ENCODE measurements at regions not wholly inside any gene's neighbourhood (a gene's known extent, or its start where the extent isn't known, plus 50 kb on each side); places are given as distances from the start of the nearest gene placed in this dataset.

- no peak for DNase-seq
- TF ChIP-seq CTCF (IDR thresholded peaks at IDR 0.05): no peak
- Mint-ChIP-seq H3K27me3 (ENCODE audit: low read depth in 3 of 3) (peaks cover 0 to 2% (median 0%) of the 10 kb centered on the region in 3 donors), H3K36me3 (no peaks in the 10 kb centered on the region), H3K4me1 (no peaks in the 10 kb centered on the region), H3K9me3 (peaks cover 0 to 12% (median 0%) of the 10 kb centered on the region in 7 donors), H3K27ac (no peak overlapping the region), H3K4me3 (no peak overlapping the region)
- H3K9me3 ChIP-seq (replicated peaks in 1 of 2; ENCODE audit: control insufficient read depth in 1 of 2, insufficient read depth in 1 of 2, low read length in 2 of 2): peaks cover 0 to 2% of the 10 kb centered on the region in 2 donors
- H3K9ac ChIP-seq (ENCODE audit: insufficient read depth, low read length, poor library complexity, severe bottlenecking): no peak overlapping the region
- H4K20me1 ChIP-seq (ENCODE audit: insufficient read depth, low read length): no peaks in the 10 kb centered on the region
- H3K79me2 ChIP-seq (ENCODE audit: insufficient read depth, low read length): no peaks in the 10 kb centered on the region
- no CpG with 5 or more reads among the region's 4 CpGs for WGBS (ENCODE audit: insufficient coverage)
- no peak overlapping the region for H3K27ac ChIP-seq (ENCODE audit: low read depth in 1 of 2, low read length in 2 of 2)
- no peaks in the 10 kb centered on the region for H3K27me3 ChIP-seq (ENCODE audit: control insufficient read depth in 2 of 2, insufficient read depth in 2 of 2, low read length in 2 of 2)
- H3K4me2 ChIP-seq (replicated peaks; ENCODE audit: extremely low read depth, low read length, poor library complexity, severe bottlenecking): no peak overlapping the region
- H2AFZ ChIP-seq (ENCODE audit: insufficient read depth, low read depth, low read length, poor library complexity, severe bottlenecking): no peak overlapping the region
- no peaks in the 10 kb centered on the region for H3K4me1 ChIP-seq (ENCODE audit: control insufficient read depth in 1 of 2, insufficient read depth in 2 of 2, low read length in 2 of 2)
- no peaks in the 10 kb centered on the region for H3K36me3 ChIP-seq (replicated peaks in 1 of 2; ENCODE audit: control insufficient read depth in 1 of 2, insufficient read depth in 2 of 2, low read length in 2 of 2)
- no peak overlapping the region for H3K4me3 ChIP-seq (replicated peaks in 1 of 3; ENCODE audit: low read depth in 2 of 3, low read length in 3 of 3)
- intact Hi-C loops (cut with micrococcal nuclease): no loop called here
Measured at GRCh38 chr3:164848923-164849322, 229.4 kb downstream of the SI start.

- intact Hi-C loops (cut with micrococcal nuclease): no loop called here
- no CpG with 5 or more reads among the region's 2 CpGs for WGBS (ENCODE audit: insufficient coverage)
Measured at GRCh38 chr3:164845739-164846138, 232.6 kb downstream of the SI start.

More at GRCh38 chr3:164845739-164846138, 232.6 kb downstream of the SI start:
- TF ChIP-seq CTCF (IDR thresholded peaks at IDR 0.05): no peak
- no peaks in the 10 kb centered on the region for H3K36me3 Mint-ChIP-seq
- no peaks in the 10 kb centered on the region for H3K4me1 Mint-ChIP-seq
- H3K9me3 Mint-ChIP-seq: peaks cover 0 to 12% (median 1%) of the 10 kb centered on the region in 7 donors
- peaks cover 0 to 2% (median 0%) of the 10 kb centered on the region in 3 donors for H3K27me3 Mint-ChIP-seq (ENCODE audit: low read depth in 3 of 3)
- H3K9me3 ChIP-seq (replicated peaks in 1 of 2; ENCODE audit: control insufficient read depth in 1 of 2, insufficient read depth in 1 of 2, low read length in 2 of 2): peaks cover 0 to 2% of the 10 kb centered on the region in 2 donors
- H4K20me1 ChIP-seq (ENCODE audit: insufficient read depth, low read length): no peaks in the 10 kb centered on the region
- H3K27ac ChIP-seq (ENCODE audit: low read depth in 1 of 2, low read length in 2 of 2): no peak overlapping the region
- no peak overlapping the region for H2AFZ ChIP-seq (ENCODE audit: insufficient read depth, low read depth, low read length, poor library complexity, severe bottlenecking)
- no peaks in the 10 kb centered on the region for H3K79me2 ChIP-seq (ENCODE audit: insufficient read depth, low read length)
- H3K27me3 ChIP-seq (ENCODE audit: control insufficient read depth in 2 of 2, insufficient read depth in 2 of 2, low read length in 2 of 2): no peaks in the 10 kb centered on the region
- no peaks in the 10 kb centered on the region for H3K36me3 ChIP-seq (replicated peaks in 1 of 2; ENCODE audit: control insufficient read depth in 1 of 2, insufficient read depth in 2 of 2, low read length in 2 of 2)
- H3K4me2 ChIP-seq (replicated peaks; ENCODE audit: extremely low read depth, low read length, poor library complexity, severe bottlenecking): no peak overlapping the region
- no peak overlapping the region for H3K9ac ChIP-seq (ENCODE audit: insufficient read depth, low read length, poor library complexity, severe bottlenecking)
- no peak overlapping the region for H3K4me3 ChIP-seq (replicated peaks in 1 of 3; ENCODE audit: low read depth in 2 of 3, low read length in 3 of 3)
- H3K27ac Mint-ChIP-seq: no peak overlapping the region
- no peak for DNase-seq
- no peaks in the 10 kb centered on the region for H3K4me1 ChIP-seq (ENCODE audit: control insufficient read depth in 1 of 2, insufficient read depth in 2 of 2, low read length in 2 of 2)
- H3K4me3 Mint-ChIP-seq: no peak overlapping the region

Measured in CD14-positive monocyte (primary cell).